DND-41 (cell line): ENCODE measurements at regions not wholly inside any gene's neighbourhood (a gene's known extent, or its start where the extent isn't known, plus 50 kb on each side); places are given as distances from the start of the nearest gene placed in this dataset.

Experiments used
- ATAC-seq: fragments of 200-7000 bp; cut with Tn5 transposase; 3 replicates; pipeline ENCODE4 v1.9.1; 2021; ENCODE audit warnings: low read depth; ENCODE audit not compliant: insufficient read depth
- DNase-seq: peaks from one replicate; pipeline ENCODE4 v3.0.0-alpha.2; 2020
- H2AFZ ChIP-seq: 2 replicates; pipeline ENCODE4 v1.6.0; 2012; ENCODE audit warnings: low read depth, low read length
- H3K27ac ChIP-seq: 2 replicates; pipeline ENCODE4 v1.5.1; 2012; ENCODE audit warnings: low read length, inconsistent platforms
- H3K27me3 ChIP-seq: fragments of 200-600 bp; sonication (generic); 2 replicates; pipeline ENCODE4 v1.6.0; 2012; ENCODE audit warnings: low read length, mild to moderate bottlenecking, inconsistent platforms; ENCODE audit not compliant: insufficient read depth, poor library complexity
- H3K36me3 ChIP-seq: 2 replicates; pipeline ENCODE4 v1.5.1; 2012; ENCODE audit warnings: low read length, inconsistent platforms; ENCODE audit not compliant: insufficient read depth
- H3K4me1 ChIP-seq: 2 replicates; pipeline ENCODE4 v1.5.1; 2012; ENCODE audit warnings: mild to moderate bottlenecking, low read length; ENCODE audit not compliant: insufficient read depth
- H3K4me2 ChIP-seq: 2 replicates; pipeline ENCODE4 v1.6.0; 2012; ENCODE audit warnings: mild to moderate bottlenecking, moderate library complexity, low read length, inconsistent platforms; ENCODE audit not compliant: insufficient read depth
- H3K4me3 ChIP-seq, 2 experiments: fragments of 200-600 bp in 1 of 2; shearing (Covaris generic) in 1 of 2; 2 replicates each; pipeline ENCODE4 v1.5.1; 2012 to 2016; ENCODE audit warnings: inconsistent platforms in 2 of 2, low read length in 2 of 2, mild to moderate bottlenecking in 2 of 2, low read depth in 1 of 2, moderate library complexity in 1 of 2
- H3K79me2 ChIP-seq: 2 replicates; pipeline ENCODE4 v1.6.0; 2012; ENCODE audit warnings: low read length, inconsistent platforms; ENCODE audit not compliant: insufficient read depth
- H3K9ac ChIP-seq: 2 replicates; pipeline ENCODE4 v1.6.0; 2012; ENCODE audit warnings: low read depth, mild to moderate bottlenecking, inconsistent platforms, low read length, moderate library complexity
- H3K9me3 ChIP-seq: 2 replicates; pipeline ENCODE4 v1.5.1; 2012; ENCODE audit warnings: low read length, moderate library complexity, mild to moderate bottlenecking, inconsistent platforms; ENCODE audit not compliant: insufficient read depth, severe bottlenecking
- H4K20me1 ChIP-seq: 2 replicates; pipeline ENCODE4 v1.6.0; 2012; ENCODE audit warnings: low read length; ENCODE audit not compliant: insufficient read depth
- EZH2 ChIP-seq: IDR thresholded peaks from 3 replicates; pipeline ENCODE4 v1.6.1; 2012; ENCODE audit warnings: borderline replicate concordance, low read depth, mild to moderate bottlenecking, moderate library complexity, low read length, inconsistent platforms; ENCODE audit not compliant: severe bottlenecking
- TF ChIP-seq, protein P1 (sequence below): IDR thresholded peaks from 2 replicates; pipeline ENCODE4 v1.5.1; 2012; ENCODE audit warnings: borderline replicate concordance, low read length, moderate library complexity, mild to moderate bottlenecking; ENCODE audit not compliant: poor library complexity, severe bottlenecking; ENCODE audit errors: extremely low read depth

DNA sequence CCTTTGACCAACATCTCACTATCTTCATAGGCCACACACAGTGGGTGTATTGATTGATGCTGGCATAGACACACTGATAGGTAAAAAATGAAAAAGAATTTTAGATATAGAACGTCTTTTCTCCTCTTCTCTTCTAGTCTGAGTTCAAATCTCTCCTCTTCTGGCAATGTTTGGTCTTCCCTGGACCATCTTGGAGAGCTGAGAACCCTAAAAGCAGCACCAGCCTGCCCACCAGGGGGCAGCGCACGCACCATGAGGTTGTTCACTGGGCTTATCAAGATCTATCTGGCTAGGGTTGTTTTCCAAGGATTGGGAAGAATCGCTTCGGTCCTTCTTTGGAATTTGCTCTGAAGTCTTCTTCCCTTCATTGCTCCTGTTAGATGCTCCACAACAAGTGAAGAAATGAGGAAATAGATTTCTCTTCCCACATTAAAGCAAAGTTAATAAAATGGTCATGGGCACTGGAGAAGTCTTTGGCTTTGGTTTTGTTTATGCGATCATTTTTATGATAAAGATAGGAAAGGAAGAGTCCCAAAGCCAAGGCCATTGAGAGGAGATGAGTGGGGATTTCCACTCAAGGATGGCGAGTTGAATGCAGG is 104.0 kb upstream of the OLIG2 start:
- no peak for TF ChIP-seq EZH2
- TF ChIP-seq, protein P1, sequence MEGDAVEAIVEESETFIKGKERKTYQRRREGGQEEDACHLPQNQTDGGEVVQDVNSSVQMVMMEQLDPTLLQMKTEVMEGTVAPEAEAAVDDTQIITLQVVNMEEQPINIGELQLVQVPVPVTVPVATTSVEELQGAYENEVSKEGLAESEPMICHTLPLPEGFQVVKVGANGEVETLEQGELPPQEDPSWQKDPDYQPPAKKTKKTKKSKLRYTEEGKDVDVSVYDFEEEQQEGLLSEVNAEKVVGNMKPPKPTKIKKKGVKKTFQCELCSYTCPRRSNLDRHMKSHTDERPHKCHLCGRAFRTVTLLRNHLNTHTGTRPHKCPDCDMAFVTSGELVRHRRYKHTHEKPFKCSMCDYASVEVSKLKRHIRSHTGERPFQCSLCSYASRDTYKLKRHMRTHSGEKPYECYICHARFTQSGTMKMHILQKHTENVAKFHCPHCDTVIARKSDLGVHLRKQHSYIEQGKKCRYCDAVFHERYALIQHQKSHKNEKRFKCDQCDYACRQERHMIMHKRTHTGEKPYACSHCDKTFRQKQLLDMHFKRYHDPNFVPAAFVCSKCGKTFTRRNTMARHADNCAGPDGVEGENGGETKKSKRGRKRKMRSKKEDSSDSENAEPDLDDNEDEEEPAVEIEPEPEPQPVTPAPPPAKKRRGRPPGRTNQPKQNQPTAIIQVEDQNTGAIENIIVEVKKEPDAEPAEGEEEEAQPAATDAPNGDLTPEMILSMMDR = peak; percentile 69
- H3K27me3 ChIP-seq = no peaks in the 10 kb centered on the region
- no peak overlapping the region for H3K4me2 ChIP-seq
- no peaks in the 10 kb centered on the region for H3K79me2 ChIP-seq
- H4K20me1 ChIP-seq = no peaks in the 10 kb centered on the region
- no peaks in the 10 kb centered on the region for H3K4me1 ChIP-seq
- DNase-seq = peak; percentile 35
- no peak for ATAC-seq
- no peak overlapping the region for H3K27ac ChIP-seq
- no peak overlapping the region for H3K9ac ChIP-seq
- H3K9me3 ChIP-seq = peaks cover 21% of the 10 kb centered on the region
- H3K4me3 ChIP-seq = no peak overlapping the region
- no peak overlapping the region for H2AFZ ChIP-seq
- H3K36me3 ChIP-seq = no peaks in the 10 kb centered on the region

DNA sequence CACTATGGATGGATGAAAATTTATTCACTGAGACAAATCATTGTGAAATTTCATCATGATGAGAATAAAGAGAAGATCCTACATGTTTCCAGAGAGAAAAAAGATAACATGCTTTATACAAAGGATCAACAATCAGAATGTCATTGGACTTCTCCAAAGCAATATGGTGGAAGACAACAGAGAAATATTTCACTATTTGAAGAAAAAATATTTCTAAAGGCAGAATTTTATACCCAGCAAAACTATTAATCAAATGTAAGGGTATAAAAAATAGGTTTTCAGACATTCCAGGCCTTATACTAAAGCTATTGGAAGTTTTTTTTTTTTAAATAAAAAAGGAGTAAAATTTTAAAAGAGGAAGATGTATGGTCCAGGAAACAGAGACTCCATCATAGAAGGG is 100.6 kb upstream of the OLIG2 start:
- ATAC-seq (no peak), DNase-seq (no peak)
- TF ChIP-seq EZH2 = no peak
- TF ChIP-seq, protein P1 = no peak
- Histone ChIP-seq H3K79me2 (no peaks in the 10 kb centered on the region), H3K4me2 (no peak overlapping the region), H3K4me3 (no peak overlapping the region), H3K36me3 (no peaks in the 10 kb centered on the region), H3K4me1 (no peaks in the 10 kb centered on the region), H3K9me3 (peaks cover 21% of the 10 kb centered on the region), H2AFZ (no peak overlapping the region), H3K27ac (no peak overlapping the region), H3K27me3 (no peaks in the 10 kb centered on the region), H3K9ac (no peak overlapping the region), H4K20me1 (no peaks in the 10 kb centered on the region)

DNA sequence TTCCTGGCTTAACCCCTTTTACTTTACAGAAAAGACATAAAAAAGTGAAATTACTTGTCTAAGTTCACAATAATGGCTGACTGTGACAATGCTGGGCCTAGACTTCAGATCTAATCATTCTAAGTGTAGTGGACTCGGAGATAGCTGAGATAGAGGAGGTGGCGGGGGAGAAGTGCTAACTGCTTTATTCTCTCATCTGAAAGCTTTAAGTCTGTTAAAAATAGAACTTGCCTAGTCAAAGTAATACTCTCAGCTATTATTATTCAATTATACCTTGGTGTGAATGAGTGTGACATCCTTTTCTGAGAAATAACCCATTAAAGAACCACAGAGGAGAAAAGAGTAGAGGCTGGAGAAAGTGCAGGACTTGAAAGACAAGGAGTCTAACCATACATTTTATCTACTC is 96.1 kb upstream of the OLIG2 start:
- TF ChIP-seq, protein P1 = no peak
- no peak for TF ChIP-seq EZH2
- no peaks in the 10 kb centered on the region for H4K20me1 ChIP-seq
- H3K4me1 ChIP-seq = peaks cover 22% of the 10 kb centered on the region
- no peak overlapping the region for H3K4me3 ChIP-seq
- H3K27me3 ChIP-seq = no peaks in the 10 kb centered on the region
- no peak overlapping the region for H3K4me2 ChIP-seq
- no peak for ATAC-seq
- H3K9me3 ChIP-seq = peaks cover 17% of the 10 kb centered on the region
- H3K79me2 ChIP-seq = no peaks in the 10 kb centered on the region
- no peak for DNase-seq
- no peaks in the 10 kb centered on the region for H3K36me3 ChIP-seq
- no peak overlapping the region for H3K27ac ChIP-seq
- H2AFZ ChIP-seq = no peak overlapping the region
- H3K9ac ChIP-seq = no peak overlapping the region
